22Rv1 (cell line): ENCODE measurements at regions not wholly inside any gene's neighbourhood (a gene's known extent, or its start where the extent isn't known, plus 50 kb on each side); places are given as distances from the start of the nearest gene placed in this dataset.

Experiments
- ZFX ChIP-seq: fragments of 450-650 bp; IDR thresholded peaks from 2 replicates; pipeline ENCODE4 v1.6.1; 2017; ENCODE audit warnings: antibody characterized with exemption, borderline replicate concordance
- TF ChIP-seq, protein P1 (sequence below): fragments of 450-650 bp; IDR thresholded peaks from 2 replicates; pipeline ENCODE4 v1.5.1; 2017; ENCODE audit warnings: mild to moderate bottlenecking

DNA sequence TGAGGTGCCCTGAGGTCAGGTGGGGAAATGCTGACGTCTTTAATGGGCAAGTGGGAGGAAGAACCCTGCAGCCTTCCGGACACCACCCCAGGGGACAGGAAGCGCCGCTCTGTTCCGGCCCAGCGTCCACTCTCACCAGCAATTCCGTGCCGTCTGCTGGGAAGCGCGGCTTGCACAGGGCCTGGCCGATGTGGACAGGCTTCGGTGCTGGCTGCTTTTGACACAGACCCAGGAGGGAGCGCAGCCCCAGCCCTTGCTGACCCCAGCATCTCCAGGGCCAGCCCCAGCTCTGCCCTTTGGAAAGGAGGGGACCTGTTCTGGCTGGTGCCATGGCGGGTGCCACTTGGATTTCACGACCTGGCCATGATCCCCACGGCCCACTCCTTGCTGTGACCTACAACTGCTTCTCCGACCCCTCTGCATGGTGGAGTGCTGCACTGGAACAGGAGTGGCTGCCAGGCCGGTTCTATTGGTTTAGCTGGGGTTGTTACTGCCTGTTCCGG is 123.2 kb downstream of the DLL1 start:
- TF ChIP-seq, protein P1, sequence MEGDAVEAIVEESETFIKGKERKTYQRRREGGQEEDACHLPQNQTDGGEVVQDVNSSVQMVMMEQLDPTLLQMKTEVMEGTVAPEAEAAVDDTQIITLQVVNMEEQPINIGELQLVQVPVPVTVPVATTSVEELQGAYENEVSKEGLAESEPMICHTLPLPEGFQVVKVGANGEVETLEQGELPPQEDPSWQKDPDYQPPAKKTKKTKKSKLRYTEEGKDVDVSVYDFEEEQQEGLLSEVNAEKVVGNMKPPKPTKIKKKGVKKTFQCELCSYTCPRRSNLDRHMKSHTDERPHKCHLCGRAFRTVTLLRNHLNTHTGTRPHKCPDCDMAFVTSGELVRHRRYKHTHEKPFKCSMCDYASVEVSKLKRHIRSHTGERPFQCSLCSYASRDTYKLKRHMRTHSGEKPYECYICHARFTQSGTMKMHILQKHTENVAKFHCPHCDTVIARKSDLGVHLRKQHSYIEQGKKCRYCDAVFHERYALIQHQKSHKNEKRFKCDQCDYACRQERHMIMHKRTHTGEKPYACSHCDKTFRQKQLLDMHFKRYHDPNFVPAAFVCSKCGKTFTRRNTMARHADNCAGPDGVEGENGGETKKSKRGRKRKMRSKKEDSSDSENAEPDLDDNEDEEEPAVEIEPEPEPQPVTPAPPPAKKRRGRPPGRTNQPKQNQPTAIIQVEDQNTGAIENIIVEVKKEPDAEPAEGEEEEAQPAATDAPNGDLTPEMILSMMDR, result no peak
- TF ChIP-seq ZFX, result no peak
